Gastroesophageal sphincter (tissue), 4 donors: ENCODE measurements at regions not wholly inside any gene's neighbourhood (a gene's known extent, or its start where the extent isn't known, plus 50 kb on each side); places are given as distances from the start of the nearest gene placed in this dataset.

Experiments
- ATAC-seq: fragments of 150-250 bp; one replicate; pipeline ENCODE4 v1.9.1; 2016; ENCODE audit warnings: mild to moderate bottlenecking, moderate library complexity
- H3K27ac ChIP-seq, 4 donors: fragments of 200-600 bp; sonication (generic) in 3 of 4; 1 replicate in 3 of 4; 2 replicates in 1 of 4; pipeline ENCODE4 v1.5.1; 2016 to 2019
- H3K27me3 ChIP-seq: fragments of 200-600 bp; sonication (generic); one replicate; pipeline ENCODE4 v1.5.1; 2019
- H3K36me3 ChIP-seq, 2 donors: fragments of 200-600 bp; sonication (generic); one replicate each; pipeline ENCODE4 v1.5.1; 2019; ENCODE audit warnings: control low read depth in 1 of 2
- H3K4me1 ChIP-seq, 3 donors: fragments of 200-600 bp; sonication (generic); 1 replicate in 2 of 3; 2 replicates in 1 of 3; pipeline ENCODE4 v1.5.1; 2016 to 2019; ENCODE audit warnings: control low read depth in 2 of 3
- H3K4me3 ChIP-seq, 2 donors: fragments of 200-600 bp; sonication (generic); one replicate each; pipeline ENCODE4 v1.5.1; 2019; ENCODE audit warnings: mild to moderate bottlenecking in 1 of 2, moderate library complexity in 1 of 2
- H3K9me3 ChIP-seq, 3 donors: fragments of 200-600 bp; sonication (generic); one replicate each; pipeline ENCODE4 v1.5.1; 2017 to 2019; ENCODE audit warnings: control low read depth in 2 of 3
- CTCF ChIP-seq, 4 experiments: fragments of 200-600 bp in 2 of 4; fragments of 450-650 bp in 2 of 4; sonication (generic) in 1 of 4; IDR thresholded peaks; one replicate each; pipeline ENCODE4 v1.5.1; 2017 to 2019; ENCODE audit warnings: antibody characterized with exemption in 4 of 4, mild to moderate bottlenecking in 2 of 4, moderate library complexity in 2 of 4
- EP300 ChIP-seq: sonication (generic); formaldehyde crosslinking; IDR thresholded peaks from one replicate; pipeline ENCODE4 v1.6.1; 2017; ENCODE audit warnings: antibody characterized with exemption, mild to moderate bottlenecking
- POLR2A ChIP-seq, 2 donors: fragments of 450-650 bp; IDR thresholded peaks; one replicate each; pipeline ENCODE4 v1.6.1; 2017; ENCODE audit warnings: antibody characterized with exemption in 2 of 2, mild to moderate bottlenecking in 2 of 2, moderate library complexity in 1 of 2
- POLR2AphosphoS5 ChIP-seq: sonication (generic); formaldehyde crosslinking; IDR thresholded peaks from one replicate; pipeline ENCODE4 v1.6.1; 2017; ENCODE audit warnings: antibody characterized with exemption
- WGBS, 2 donors: methylation state at CpG; one replicate each; pipeline ENCODE4 v1.1.5; 2018; ENCODE audit warnings: low coverage in 1 of 2; 5-methylcytosine and 5-hydroxymethylcytosine counted together

GRCh38 chr3:5276934-5277333 is 89.4 kb downstream of the EDEM1 start:
- no peak overlapping the region for H3K4me3 ChIP-seq
- no peaks in the 10 kb centered on the region for H3K4me1 ChIP-seq
- no peak for TF ChIP-seq POLR2AphosphoS5
- TF ChIP-seq CTCF (IDR thresholded peaks at IDR 0.05), result no peak
- TF ChIP-seq EP300, result no peak
- TF ChIP-seq POLR2A (IDR thresholded peaks at IDR 0.05), result no peak
- no peak overlapping the region for H3K27ac ChIP-seq
- H3K27me3 ChIP-seq, result no peaks in the 10 kb centered on the region
- 78 to 96% methylated on average over 6 to 8 of the region's 8 CpGs for WGBS, 2 donors
- no peak for ATAC-seq
- H3K36me3 ChIP-seq, result no peaks in the 10 kb centered on the region
- peaks cover 0 to 25% (median 0%) of the 10 kb centered on the region in 3 donors for H3K9me3 ChIP-seq

GRCh38 chr3:5277612-5278236 is 90.2 kb downstream of the EDEM1 start:
- Histone ChIP-seq H3K4me3 (no peak overlapping the region), H3K36me3 (no peaks in the 10 kb centered on the region), H3K9me3 (peaks cover 0 to 25% (median 0%) of the 10 kb centered on the region in 3 donors), H3K27me3 (no peaks in the 10 kb centered on the region), H3K27ac (no peak overlapping the region), H3K4me1 (no peaks in the 10 kb centered on the region)
- no peak for ATAC-seq
- TF ChIP-seq CTCF (IDR thresholded peaks at IDR 0.05) (no peak), POLR2A (IDR thresholded peaks at IDR 0.05) (no peak), POLR2AphosphoS5 (no peak), EP300 (no peak)
- 69 to 83% methylated on average over 3 of the region's 3 CpGs for WGBS, 2 donors

GRCh38 chr3:5278666-5279065 is 91.2 kb downstream of the EDEM1 start:
- Histone ChIP-seq H3K27ac (no peak overlapping the region), H3K4me3 (no peak overlapping the region), H3K9me3 (peaks cover 0 to 25% (median 0%) of the 10 kb centered on the region in 3 donors), H3K4me1 (no peaks in the 10 kb centered on the region), H3K36me3 (no peaks in the 10 kb centered on the region), H3K27me3 (no peaks in the 10 kb centered on the region)
- ATAC-seq, result no peak
- no peak for TF ChIP-seq POLR2AphosphoS5
- TF ChIP-seq POLR2A (IDR thresholded peaks at IDR 0.05), result no peak
- no peak for TF ChIP-seq CTCF (IDR thresholded peaks at IDR 0.05)
- no peak for TF ChIP-seq EP300

GRCh38 chr3:5282703-5283102 is 95.2 kb downstream of the EDEM1 start:
- no peaks in the 10 kb centered on the region for H3K36me3 ChIP-seq
- H3K27ac ChIP-seq, result no peak overlapping the region
- ATAC-seq, result no peak
- H3K9me3 ChIP-seq, result peaks cover 0 to 31% (median 0%) of the 10 kb centered on the region in 3 donors
- WGBS, 2 donors, result 85 to 100% methylated on average over 1 of the region's 1 CpG
- H3K27me3 ChIP-seq, result no peaks in the 10 kb centered on the region
- no peak overlapping the region for H3K4me3 ChIP-seq
- no peaks in the 10 kb centered on the region for H3K4me1 ChIP-seq
- no peak for TF ChIP-seq CTCF (IDR thresholded peaks at IDR 0.05)

- ATAC-seq, result no peak
These were observed 97.9 kb downstream of the EDEM1 start for GRCh38 chr3:5285439-5285838.

More at GRCh38 chr3:5285439-5285838, 97.9 kb downstream of the EDEM1 start:
- Histone ChIP-seq H3K9me3 (peaks cover 0 to 24% (median 0%) of the 10 kb centered on the region in 3 donors), H3K4me3 (no peak overlapping the region), H3K36me3 (no peaks in the 10 kb centered on the region), H3K27ac (no peak overlapping the region), H3K27me3 (no peaks in the 10 kb centered on the region), H3K4me1 (no peaks in the 10 kb centered on the region)
- TF ChIP-seq POLR2A (IDR thresholded peaks at IDR 0.05) (no peak), POLR2AphosphoS5 (no peak), CTCF (IDR thresholded peaks at IDR 0.05) (no peak), EP300 (no peak)
